ENCODE measurements at regions not wholly inside any gene's neighbourhood (a gene's known extent, or its start where the extent isn't known, plus 50 kb on each side); places are given as distances from the start of the nearest gene placed in this dataset.

GRCh38 chr7:84336766-84337165 is 142.2 kb upstream of the SEMA3A start:
- no peak for TF ChIP-seq CTCF (IDR thresholded peaks at IDR 0.05; ENCODE audit: low read depth, low read length)
- Histone ChIP-seq H3K4me3 (no peak overlapping the region), H3K4me1 (ENCODE audit: low read depth) (peaks cover 17% of the 10 kb centered on the region), H3K36me3 (no peaks in the 10 kb centered on the region), H3K27me3 (no peaks in the 10 kb centered on the region), H3K9me3 (ENCODE audit: low read depth) (no peaks in the 10 kb centered on the region), H3K27ac (peak overlapping the region; percentile 50)
- DNase-seq (ENCODE audit: low read depth in 1 of 2, low spot score in 1 of 2) = peak in 1 of 2 donors; percentile 55

- Histone ChIP-seq H3K4me3 (no peak overlapping the region), H3K27ac (peak overlapping the region; percentile 50), H3K27me3 (no peaks in the 10 kb centered on the region), H3K9me3 (ENCODE audit: low read depth) (no peaks in the 10 kb centered on the region), H3K4me1 (ENCODE audit: low read depth) (peaks cover 14% of the 10 kb centered on the region), H3K36me3 (no peaks in the 10 kb centered on the region)
- peak; percentile 36 to 97 for DNase-seq (ENCODE audit: low read depth in 1 of 2, low spot score in 1 of 2)
- TF ChIP-seq CTCF (IDR thresholded peaks at IDR 0.05; ENCODE audit: low read depth, low read length) = no peak
These were observed 141.7 kb upstream of the SEMA3A start for GRCh38 chr7:84336303-84336702.

- no peak for DNase-seq (ENCODE audit: low read depth in 1 of 2, low spot score in 1 of 2)
- no peak for TF ChIP-seq CTCF (IDR thresholded peaks at IDR 0.05; ENCODE audit: low read depth, low read length)
- Histone ChIP-seq H3K4me3 (no peak overlapping the region), H3K27me3 (no peaks in the 10 kb centered on the region), H3K27ac (no peak overlapping the region), H3K36me3 (no peaks in the 10 kb centered on the region), H3K4me1 (ENCODE audit: low read depth) (peaks cover 9% of the 10 kb centered on the region), H3K9me3 (ENCODE audit: low read depth) (no peaks in the 10 kb centered on the region)
These were observed 137.0 kb upstream of the SEMA3A start for GRCh38 chr7:84331616-84332015.

GRCh38 chr7:84328571-84328970 is 134.0 kb upstream of the SEMA3A start:
- no peak for DNase-seq (ENCODE audit: low read depth in 1 of 2, low spot score in 1 of 2)
- no peaks in the 10 kb centered on the region for H3K27me3 ChIP-seq
- H3K36me3 ChIP-seq = no peaks in the 10 kb centered on the region
- TF ChIP-seq CTCF (IDR thresholded peaks at IDR 0.05; ENCODE audit: low read depth, low read length) = no peak
- no peak overlapping the region for H3K27ac ChIP-seq
- H3K9me3 ChIP-seq (ENCODE audit: low read depth) = no peaks in the 10 kb centered on the region
- no peak overlapping the region for H3K4me3 ChIP-seq
- H3K4me1 ChIP-seq (ENCODE audit: low read depth) = no peaks in the 10 kb centered on the region

GRCh38 chr7:84324136-84324630 is 129.6 kb upstream of the SEMA3A start:
- no peak overlapping the region for H3K4me3 ChIP-seq
- H3K27ac ChIP-seq = no peak overlapping the region
- no peak for TF ChIP-seq CTCF (IDR thresholded peaks at IDR 0.05; ENCODE audit: low read depth, low read length)
- H3K4me1 ChIP-seq (ENCODE audit: low read depth) = no peaks in the 10 kb centered on the region
- no peaks in the 10 kb centered on the region for H3K27me3 ChIP-seq
- DNase-seq (ENCODE audit: low read depth in 1 of 2, low spot score in 1 of 2) = no peak
- no peaks in the 10 kb centered on the region for H3K9me3 ChIP-seq (ENCODE audit: low read depth)
- no peaks in the 10 kb centered on the region for H3K36me3 ChIP-seq

GRCh38 chr7:84317536-84317935 is 122.9 kb upstream of the SEMA3A start:
- Histone ChIP-seq H3K27me3 (no peaks in the 10 kb centered on the region), H3K4me3 (no peak overlapping the region), H3K9me3 (ENCODE audit: low read depth) (no peaks in the 10 kb centered on the region), H3K4me1 (ENCODE audit: low read depth) (peaks cover 15% of the 10 kb centered on the region), H3K27ac (no peak overlapping the region), H3K36me3 (no peaks in the 10 kb centered on the region)
- no peak for TF ChIP-seq CTCF (IDR thresholded peaks at IDR 0.05; ENCODE audit: low read depth, low read length)
- peak in 1 of 2 donors; percentile 11 for DNase-seq (ENCODE audit: low read depth in 1 of 2, low spot score in 1 of 2)
